Gastrocnemius medialis (tissue), 4 donors: ENCODE measurements at regions not wholly inside any gene's neighbourhood (a gene's known extent, or its start where the extent isn't known, plus 50 kb on each side); places are given as distances from the start of the nearest gene placed in this dataset.

ENCODE experiments used
- POLR2A ChIP-seq, 2 donors: fragments of 450-650 bp; IDR thresholded peaks; one replicate each; pipeline ENCODE4 v1.6.1; 2017; ENCODE audit warnings: antibody characterized with exemption in 2 of 2, mild to moderate bottlenecking in 2 of 2, moderate library complexity in 2 of 2
- TF ChIP-seq, protein P1 (sequence below), 5 experiments: fragments of 450-650 bp in 3 of 5; fragments of 200-600 bp in 2 of 5; sonication (generic) in 2 of 5; IDR thresholded peaks in 4 of 5; conservative IDR thresholded peaks in 1 of 5; 1 replicate in 4 of 5; 2 replicates in 1 of 5; pipeline ENCODE4 v1.5.1; 2016 to 2019; ENCODE audit warnings: antibody characterized with exemption in 5 of 5, mild to moderate bottlenecking in 3 of 5, moderate library complexity in 3 of 5

DNA sequence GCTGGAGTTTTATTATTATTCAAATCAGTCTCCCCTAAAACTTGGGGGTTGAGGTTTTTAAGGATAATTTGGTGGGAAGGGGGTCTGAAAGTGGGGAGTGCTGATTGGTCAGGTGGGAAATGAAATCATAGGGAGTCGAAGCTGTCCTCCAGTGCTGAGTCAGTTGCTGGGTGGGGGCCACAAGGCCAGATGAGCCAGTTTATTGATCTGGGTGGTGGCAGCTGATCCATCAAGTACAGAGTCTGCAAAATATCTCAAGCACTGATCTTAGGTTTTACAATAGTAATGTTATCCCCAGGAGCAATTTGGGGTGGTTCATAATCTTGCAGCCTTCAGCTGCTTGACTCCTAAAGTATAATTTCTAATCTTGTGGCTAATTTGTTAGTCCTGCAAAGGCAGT is 146.0 kb upstream of the SPACA1 start:
- no peak for TF ChIP-seq POLR2A (IDR thresholded peaks at IDR 0.05)
- TF ChIP-seq, protein P1, sequence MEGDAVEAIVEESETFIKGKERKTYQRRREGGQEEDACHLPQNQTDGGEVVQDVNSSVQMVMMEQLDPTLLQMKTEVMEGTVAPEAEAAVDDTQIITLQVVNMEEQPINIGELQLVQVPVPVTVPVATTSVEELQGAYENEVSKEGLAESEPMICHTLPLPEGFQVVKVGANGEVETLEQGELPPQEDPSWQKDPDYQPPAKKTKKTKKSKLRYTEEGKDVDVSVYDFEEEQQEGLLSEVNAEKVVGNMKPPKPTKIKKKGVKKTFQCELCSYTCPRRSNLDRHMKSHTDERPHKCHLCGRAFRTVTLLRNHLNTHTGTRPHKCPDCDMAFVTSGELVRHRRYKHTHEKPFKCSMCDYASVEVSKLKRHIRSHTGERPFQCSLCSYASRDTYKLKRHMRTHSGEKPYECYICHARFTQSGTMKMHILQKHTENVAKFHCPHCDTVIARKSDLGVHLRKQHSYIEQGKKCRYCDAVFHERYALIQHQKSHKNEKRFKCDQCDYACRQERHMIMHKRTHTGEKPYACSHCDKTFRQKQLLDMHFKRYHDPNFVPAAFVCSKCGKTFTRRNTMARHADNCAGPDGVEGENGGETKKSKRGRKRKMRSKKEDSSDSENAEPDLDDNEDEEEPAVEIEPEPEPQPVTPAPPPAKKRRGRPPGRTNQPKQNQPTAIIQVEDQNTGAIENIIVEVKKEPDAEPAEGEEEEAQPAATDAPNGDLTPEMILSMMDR (IDR thresholded peaks at IDR 0.05 in 4 of 5, conservative IDR thresholded peaks at IDR 0.05 in 1 of 5) = no peak
